Endothelial cell of umbilical vein (primary cell): ENCODE measurements at regions not wholly inside any gene's neighbourhood (a gene's known extent, or its start where the extent isn't known, plus 50 kb on each side); places are given as distances from the start of the nearest gene placed in this dataset.

Experiments used
- BruUV-seq: library from RNA; stranded (reverse); fragments of 400-500 nt; replicated peaks from 2 replicates; lab custom pipeline; 2021; lab: Mats Ljungman, UMichigan
- CTCF ChIA-PET: fragments of 300-600, 350-600 bp; sonication (Branson Sonifier 250); formaldehyde crosslinking; loops from one replicate; lab custom pipeline; 2021; ENCODE audit warnings: antibody characterized with exemption, inconsistent platforms; lab: Charles Lee
- POLR2A ChIA-PET: fragments of 300-600, 350-600 bp; sonication (Branson Sonifier 250); formaldehyde crosslinking; loops from one replicate; lab custom pipeline; 2021; ENCODE audit warnings: antibody characterized with exemption, inconsistent platforms; lab: Charles Lee
- DNase-seq: peaks from one replicate; pipeline ENCODE4 v3.0.0-alpha.2; 2011; ENCODE audit warnings: low read depth, low spot score
- FAIRE-seq: peaks from 2 replicates; lab custom pipeline; 2011; peaks lifted over from hg19 to GRCh38; lab: Jason Lieb, UNC
- H2AFZ ChIP-seq: 2 replicates; pipeline ENCODE4 v1.6.0; 2012; ENCODE audit warnings: low read depth, low read length, control low read depth, inconsistent platforms
- H3K27ac ChIP-seq: 2 replicates; pipeline ENCODE4 v1.5.1; 2011; ENCODE audit warnings: low read depth, mild to moderate bottlenecking, control low read depth, low read length, moderate library complexity; ENCODE audit not compliant: insufficient read depth
- H3K27me3 ChIP-seq, 2 experiments: 2 replicates each; pipeline versions ENCODE4 v1.6.0 to v1.6.1; 2011; ENCODE audit warnings: low read length in 2 of 2, mixed read lengths in 1 of 2; ENCODE audit not compliant: control insufficient read depth in 2 of 2, insufficient read depth in 2 of 2
- H3K36me3 ChIP-seq, 2 experiments: 2 replicates in 1 of 2; 3 replicates in 1 of 2; pipeline ENCODE4 v1.5.1; 2011; ENCODE audit warnings: low read length in 2 of 2, mild to moderate bottlenecking in 1 of 2, moderate library complexity in 1 of 2; ENCODE audit not compliant: control insufficient read depth in 2 of 2, insufficient read depth in 2 of 2; ENCODE audit errors: extremely low read depth in 1 of 2
- H3K4me1 ChIP-seq: 3 replicates; pipeline ENCODE4 v1.5.1; 2011; ENCODE audit warnings: mild to moderate bottlenecking, low read length; ENCODE audit not compliant: control insufficient read depth, insufficient read depth; ENCODE audit errors: extremely low read depth
- H3K4me2 ChIP-seq: 2 replicates; pipeline ENCODE4 v1.6.1; 2011; ENCODE audit warnings: low read length, control low read depth, mixed read lengths; ENCODE audit not compliant: insufficient read depth
- H3K4me3 ChIP-seq, 3 experiments: fragments of 200-600 bp in 1 of 3; sonication (generic), shearing (Covaris generic) in 1 of 3; replicated peaks in 1 of 3; 2 replicates each; pipeline ENCODE4 v1.5.1; 2011 to 2016; ENCODE audit warnings: control low read depth in 3 of 3, low read length in 3 of 3, mild to moderate bottlenecking in 2 of 3, inconsistent platforms in 1 of 3, low read depth in 1 of 3, moderate library complexity in 1 of 3; ENCODE audit not compliant: insufficient read depth in 1 of 3
- H3K79me2 ChIP-seq: 2 replicates; pipeline ENCODE4 v1.6.0; 2012; ENCODE audit warnings: low read length, inconsistent platforms; ENCODE audit not compliant: control insufficient read depth, insufficient read depth
- H3K9ac ChIP-seq: replicated peaks from 2 replicates; pipeline ENCODE3; 2011; ENCODE audit warnings: low read length, control low read depth; ENCODE audit not compliant: insufficient read depth; ENCODE audit errors: extremely low read depth
- H3K9me1 ChIP-seq: replicated peaks from 3 replicates; pipeline ENCODE4 v1.6.0; 2011; ENCODE audit warnings: mild to moderate bottlenecking, low read length; ENCODE audit not compliant: control insufficient read depth, insufficient read depth; ENCODE audit errors: extremely low read depth
- H3K9me3 ChIP-seq: replicated peaks from 2 replicates; pipeline ENCODE4 v1.5.1; 2012; ENCODE audit warnings: low read length, inconsistent platforms; ENCODE audit not compliant: control insufficient read depth, insufficient read depth
- H4K20me1 ChIP-seq: replicated peaks from 2 replicates; pipeline ENCODE3; 2011; ENCODE audit warnings: mild to moderate bottlenecking, low read length; ENCODE audit not compliant: control insufficient read depth, insufficient read depth; ENCODE audit errors: extremely low read depth
- CTCF ChIP-seq, 2 donors: IDR thresholded peaks; 1 replicate in 1 of 2; 2 replicates in 1 of 2; pipeline ENCODE4 v1.5.1; 2011; ENCODE audit warnings: low read length in 2 of 2, mild to moderate bottlenecking in 2 of 2, moderate library complexity in 2 of 2, control low read depth in 1 of 2, inconsistent platforms in 1 of 2, low read depth in 1 of 2; ENCODE audit not compliant: insufficient read depth in 1 of 2; ENCODE audit errors: extremely low read depth in 1 of 2
- EZH2 ChIP-seq: IDR thresholded peaks from 2 replicates; pipeline ENCODE4 v1.6.1; 2012; ENCODE audit warnings: borderline replicate concordance, low read depth, mild to moderate bottlenecking, moderate library complexity, low read length, inconsistent platforms; ENCODE audit not compliant: severe bottlenecking
- FOS ChIP-seq: IDR thresholded peaks from 2 replicates; pipeline ENCODE4 v1.6.1; 2011; ENCODE audit warnings: mild to moderate bottlenecking, low read length, moderate library complexity, borderline replicate concordance; ENCODE audit not compliant: insufficient read depth
- GATA2 ChIP-seq: IDR thresholded peaks from 2 replicates; pipeline ENCODE4 v1.7.0; 2011; ENCODE audit warnings: low read depth, mild to moderate bottlenecking, moderate library complexity, mixed read lengths, low read length; ENCODE audit not compliant: insufficient read length, insufficient read depth
- JUN ChIP-seq: IDR thresholded peaks from 2 replicates; pipeline ENCODE4 v1.6.1; 2011; ENCODE audit warnings: borderline replicate concordance, low read depth; ENCODE audit not compliant: insufficient read length, insufficient read depth
- MAX ChIP-seq: IDR thresholded peaks from 2 replicates; pipeline ENCODE4 v1.6.1; 2011; ENCODE audit not compliant: insufficient read depth, insufficient read length
- MYC ChIP-seq: IDR thresholded peaks from one replicate; pipeline ENCODE4 v1.6.1; 2011; ENCODE audit warnings: mild to moderate bottlenecking, low read depth, low read length
- POLR2A ChIP-seq: IDR thresholded peaks from 2 replicates; pipeline ENCODE4 v1.6.1; 2012; ENCODE audit warnings: low read depth, mild to moderate bottlenecking, control low read depth, low read length
- dilution Hi-C: fragments of 300-500 bp; cut with MboI; formaldehyde crosslinking; loops from one replicate; pipeline ENCODE4 v1.15.0; 2019; ENCODE audit warnings: low sequenced_read_pairs; ENCODE audit not compliant: extremely low pct_ligation_motif_present
- intact Hi-C: fragments of 100-400 bp; cut with micrococcal nuclease; formaldehyde crosslinking; loops from one replicate; pipeline ENCODE4 v1.10.0; 2022

- Histone ChIP-seq H3K27me3 (no peaks in the 10 kb centered on the region), H3K9ac (no peak overlapping the region), H3K79me2 (no peaks in the 10 kb centered on the region), H3K27ac (no peak overlapping the region), H3K9me3 (no peaks in the 10 kb centered on the region), H3K4me3 (no peak overlapping the region), H3K4me1 (no peaks in the 10 kb centered on the region), H3K9me1 (no peaks in the 10 kb centered on the region), H3K36me3 (no peaks in the 10 kb centered on the region), H2AFZ (no peak overlapping the region), H3K4me2 (no peak overlapping the region), H4K20me1 (peaks cover 2% of the 10 kb centered on the region)
- TF ChIP-seq EZH2 = no peak
- no peak for TF ChIP-seq MAX
- TF ChIP-seq FOS = no peak
- no peak for TF ChIP-seq CTCF (IDR thresholded peaks at IDR 0.05; ENCODE audit: extremely low read depth in 1 of 2, insufficient read depth in 1 of 2, low read depth in 1 of 2, low read length in 2 of 2)
- intact Hi-C loops = no loop called here
- no TSS peak for BruUV-seq
- CTCF ChIA-PET = no interaction called here
- FAIRE-seq = no peak
- dilution Hi-C loops = no loop called here
- POLR2A ChIA-PET = no interaction called here
- DNase-seq = no peak
Observed at GRCh38 chr3:81380234-81380633, 381.2 kb downstream of the GBE1 start.

- dilution Hi-C loops = no loop called here
- TF ChIP-seq POLR2A (no peak), CTCF (IDR thresholded peaks at IDR 0.05; ENCODE audit: extremely low read depth in 1 of 2, insufficient read depth in 1 of 2, low read depth in 1 of 2, low read length in 2 of 2) (no peak), EZH2 (no peak), GATA2 (no peak), MAX (no peak), JUN (no peak), MYC (no peak)
- CTCF ChIA-PET = no interaction called here
- Histone ChIP-seq H3K4me1 (no peaks in the 10 kb centered on the region), H2AFZ (no peak overlapping the region), H3K4me2 (no peak overlapping the region), H3K27ac (no peak overlapping the region), H3K27me3 (no peaks in the 10 kb centered on the region), H3K4me3 (no peak overlapping the region), H3K9ac (no peak overlapping the region), H3K9me1 (no peaks in the 10 kb centered on the region), H3K79me2 (no peaks in the 10 kb centered on the region), H4K20me1 (peaks cover 2% of the 10 kb centered on the region), H3K9me3 (no peaks in the 10 kb centered on the region), H3K36me3 (no peaks in the 10 kb centered on the region)
- DNase-seq (no peak), FAIRE-seq (no peak)
- no TSS peak for BruUV-seq
- intact Hi-C loops = no loop called here
- POLR2A ChIA-PET = no interaction called here
Observed at GRCh38 chr3:81378552-81379293, 382.7 kb downstream of the GBE1 start.
